ENCODE measurements at regions not wholly inside any gene's neighbourhood (a gene's known extent, or its start where the extent isn't known, plus 50 kb on each side); places are given as distances from the start of the nearest gene placed in this dataset.

DNA sequence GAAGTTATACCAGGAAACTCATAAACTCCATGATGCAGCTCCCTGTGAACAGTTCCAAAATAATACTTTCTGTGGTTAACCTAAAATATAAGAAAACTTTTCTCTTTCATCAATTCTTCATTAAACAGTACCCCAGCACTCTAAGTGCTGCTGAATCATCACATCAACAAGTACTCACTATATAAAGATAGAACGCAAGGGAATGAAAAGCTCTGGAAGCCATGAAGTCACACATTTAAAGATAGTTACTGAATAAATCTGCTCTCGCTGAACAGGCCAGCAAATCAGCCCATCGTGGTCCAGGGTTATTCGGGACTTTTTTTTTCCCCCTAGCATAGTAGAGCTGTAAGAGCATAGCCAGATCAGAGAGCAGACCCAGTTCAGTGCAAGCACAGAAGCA lies 254.3 kb downstream of the IPMK start:
- no peak for TF ChIP-seq CTCF (conservative IDR thresholded peaks at IDR 0.05; ENCODE audit: low read length)
- no peak for TF ChIP-seq EZH2phosphoT487 (IDR thresholded peaks at IDR 0.05; ENCODE audit: borderline replicate concordance)
